Astrocyte (in vitro differentiated cells and primary cell): ENCODE measurements at regions not wholly inside any gene's neighbourhood (a gene's known extent, or its start where the extent isn't known, plus 50 kb on each side); places are given as distances from the start of the nearest gene placed in this dataset.

Experiments used
- EZH2 ChIP-seq: IDR thresholded peaks from 2 replicates; pipeline ENCODE4 v1.6.1; 2012; ENCODE audit warnings: mild to moderate bottlenecking, low read length, inconsistent platforms; ENCODE audit not compliant: insufficient read depth
- TF ChIP-seq, protein P1 (sequence below): IDR thresholded peaks from 2 replicates; pipeline ENCODE4 v1.5.1; 2011; ENCODE audit warnings: low read depth, mild to moderate bottlenecking, inconsistent platforms, low read length, moderate library complexity; ENCODE audit not compliant: insufficient read depth

- TF ChIP-seq, protein P1, sequence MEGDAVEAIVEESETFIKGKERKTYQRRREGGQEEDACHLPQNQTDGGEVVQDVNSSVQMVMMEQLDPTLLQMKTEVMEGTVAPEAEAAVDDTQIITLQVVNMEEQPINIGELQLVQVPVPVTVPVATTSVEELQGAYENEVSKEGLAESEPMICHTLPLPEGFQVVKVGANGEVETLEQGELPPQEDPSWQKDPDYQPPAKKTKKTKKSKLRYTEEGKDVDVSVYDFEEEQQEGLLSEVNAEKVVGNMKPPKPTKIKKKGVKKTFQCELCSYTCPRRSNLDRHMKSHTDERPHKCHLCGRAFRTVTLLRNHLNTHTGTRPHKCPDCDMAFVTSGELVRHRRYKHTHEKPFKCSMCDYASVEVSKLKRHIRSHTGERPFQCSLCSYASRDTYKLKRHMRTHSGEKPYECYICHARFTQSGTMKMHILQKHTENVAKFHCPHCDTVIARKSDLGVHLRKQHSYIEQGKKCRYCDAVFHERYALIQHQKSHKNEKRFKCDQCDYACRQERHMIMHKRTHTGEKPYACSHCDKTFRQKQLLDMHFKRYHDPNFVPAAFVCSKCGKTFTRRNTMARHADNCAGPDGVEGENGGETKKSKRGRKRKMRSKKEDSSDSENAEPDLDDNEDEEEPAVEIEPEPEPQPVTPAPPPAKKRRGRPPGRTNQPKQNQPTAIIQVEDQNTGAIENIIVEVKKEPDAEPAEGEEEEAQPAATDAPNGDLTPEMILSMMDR = no peak
- no peak for TF ChIP-seq EZH2
Observed at GRCh38 chr4:112747036-112747435, 110.1 kb downstream of the LARP7 start.
